NB4 (cell line): ENCODE measurements at regions not wholly inside any gene's neighbourhood (a gene's known extent, or its start where the extent isn't known, plus 50 kb on each side); places are given as distances from the start of the nearest gene placed in this dataset.

Experiments
- CTCF ChIP-seq: IDR thresholded peaks from one replicate; pipeline ENCODE4 v1.5.1; 2012; ENCODE audit warnings: low read depth, low read length
- MAX ChIP-seq: IDR thresholded peaks from 2 replicates; pipeline ENCODE4 v1.6.1; 2011; ENCODE audit warnings: low read depth, low read length
- MYC ChIP-seq: IDR thresholded peaks from 2 replicates; pipeline ENCODE4 v1.6.1; 2011; ENCODE audit warnings: low read depth, low read length
- POLR2A ChIP-seq: IDR thresholded peaks from 2 replicates; pipeline ENCODE4 v1.6.1; 2011; ENCODE audit warnings: mild to moderate bottlenecking; ENCODE audit not compliant: insufficient read length; ENCODE audit errors: extremely low read depth

GRCh38 chr5:98128846-98129245, 644.6 kb upstream of the RGMB start:
- no peak for TF ChIP-seq POLR2A
- TF ChIP-seq CTCF = no peak
- no peak for TF ChIP-seq MAX
- no peak for TF ChIP-seq MYC
